ENCODE measurements at regions not wholly inside any gene's neighbourhood (a gene's known extent, or its start where the extent isn't known, plus 50 kb on each side); places are given as distances from the start of the nearest gene placed in this dataset.

GRCh38 chr6:109301418-109301817 lies 80.8 kb downstream of the CD164 start:
- no peak overlapping the region for H3K4me3 ChIP-seq
- 41 to 53% (median 46%) methylated on average over 2 of the region's 2 CpGs for WGBS, 4 donors
- no peak for DNase-seq

GRCh38 chr6:109300874-109301273 lies 81.4 kb downstream of the CD164 start:
- intact Hi-C loops (cut with DNase I): loop anchor here in 2 of 10 donors (5.0 kb wide), 1 partner anchor 81 kb away; the partner anchor contains the start of gene CD164 (in 2 of the 2)
- TF ChIP-seq, protein P1, sequence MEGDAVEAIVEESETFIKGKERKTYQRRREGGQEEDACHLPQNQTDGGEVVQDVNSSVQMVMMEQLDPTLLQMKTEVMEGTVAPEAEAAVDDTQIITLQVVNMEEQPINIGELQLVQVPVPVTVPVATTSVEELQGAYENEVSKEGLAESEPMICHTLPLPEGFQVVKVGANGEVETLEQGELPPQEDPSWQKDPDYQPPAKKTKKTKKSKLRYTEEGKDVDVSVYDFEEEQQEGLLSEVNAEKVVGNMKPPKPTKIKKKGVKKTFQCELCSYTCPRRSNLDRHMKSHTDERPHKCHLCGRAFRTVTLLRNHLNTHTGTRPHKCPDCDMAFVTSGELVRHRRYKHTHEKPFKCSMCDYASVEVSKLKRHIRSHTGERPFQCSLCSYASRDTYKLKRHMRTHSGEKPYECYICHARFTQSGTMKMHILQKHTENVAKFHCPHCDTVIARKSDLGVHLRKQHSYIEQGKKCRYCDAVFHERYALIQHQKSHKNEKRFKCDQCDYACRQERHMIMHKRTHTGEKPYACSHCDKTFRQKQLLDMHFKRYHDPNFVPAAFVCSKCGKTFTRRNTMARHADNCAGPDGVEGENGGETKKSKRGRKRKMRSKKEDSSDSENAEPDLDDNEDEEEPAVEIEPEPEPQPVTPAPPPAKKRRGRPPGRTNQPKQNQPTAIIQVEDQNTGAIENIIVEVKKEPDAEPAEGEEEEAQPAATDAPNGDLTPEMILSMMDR (IDR thresholded peaks at IDR 0.05): no peak
- no peak for TF ChIP-seq POLR2A (IDR thresholded peaks at IDR 0.05)
- Histone ChIP-seq H3K9me3 (no peaks in the 10 kb centered on the region), H3K36me3 (no peaks in the 10 kb centered on the region), H3K4me3 (peak overlapping the region in 2 of 12 donors; percentile 7 to 9), H3K4me1 (peaks cover 0 to 45% (median 21%) of the 10 kb centered on the region in 12 donors), H3K27ac (peak overlapping the region; percentile 34 to 92 (median 80)), H3K27me3 (no peaks in the 10 kb centered on the region)
- DNase-seq (no peak), ATAC-seq (peak in 1 of 4 donors; percentile 43)
- 50 to 77% (median 75%) methylated on average over 1 of the region's 1 CpG for WGBS, 4 donors

More at GRCh38 chr6:109301418-109301817, 80.8 kb downstream of the CD164 start:
- no peak for ATAC-seq
- Histone ChIP-seq H3K27ac (peak overlapping the region; percentile 34 to 92 (median 80)), H3K36me3 (no peaks in the 10 kb centered on the region), H3K27me3 (no peaks in the 10 kb centered on the region), H3K9me3 (no peaks in the 10 kb centered on the region), H3K4me1 (peaks cover 0 to 45% (median 21%) of the 10 kb centered on the region in 12 donors)
- intact Hi-C loops (cut with DNase I): loop anchor here in 2 of 10 donors (5.0 kb wide), 1 partner anchor 81 kb away; the partner anchor contains the start of gene CD164 (in 2 of the 2)
- TF ChIP-seq, protein P1 (IDR thresholded peaks at IDR 0.05): no peak
- TF ChIP-seq POLR2A (IDR thresholded peaks at IDR 0.05): no peak

DNA sequence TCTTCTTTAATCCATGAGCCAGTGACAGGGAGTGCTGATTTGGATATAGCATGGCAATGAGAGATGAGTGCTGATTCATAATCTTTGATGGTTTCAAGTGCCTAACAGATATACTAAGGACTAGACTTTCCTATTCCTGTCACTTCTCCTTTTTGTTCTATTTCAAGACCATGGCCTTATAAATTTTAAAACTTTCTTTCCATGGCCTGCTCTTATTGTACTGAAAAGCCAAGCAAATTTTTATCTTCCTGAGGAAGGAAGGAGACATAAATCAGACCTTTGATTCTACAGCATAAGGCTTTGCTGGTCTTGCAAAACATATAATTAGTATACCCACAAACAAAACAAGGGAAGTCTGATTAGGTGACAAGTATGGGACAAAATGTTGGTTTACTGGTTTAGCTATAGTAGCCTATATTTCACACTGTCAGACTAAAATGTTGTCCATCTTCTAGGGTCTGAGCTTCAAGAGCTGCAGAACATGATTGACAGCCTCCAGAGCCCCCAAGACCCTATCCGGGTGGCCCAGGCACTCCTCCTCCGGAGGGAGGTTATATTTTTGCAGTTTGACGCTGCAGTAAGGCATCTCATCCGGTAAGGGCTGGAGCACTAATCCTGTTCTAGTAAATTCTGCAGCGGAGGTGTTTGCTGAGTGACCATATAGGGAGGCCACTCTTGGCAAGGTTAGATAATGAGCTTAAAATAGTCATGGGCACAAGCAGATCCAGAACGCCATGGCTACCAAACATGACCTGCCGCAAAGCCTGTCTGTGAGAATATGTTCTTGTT lies 82.3 kb downstream of the CD164 start:
- H3K36me3 ChIP-seq: no peaks in the 10 kb centered on the region
- intact Hi-C loops (cut with DNase I): loop anchor here in 2 of 10 donors (5.0 kb wide), 1 partner anchor 82 kb away; the partner anchor contains the start of gene CD164 (in 2 of the 2)
- H3K4me3 ChIP-seq: peak overlapping the region in 1 of 12 donors; percentile 7
- peaks cover 0 to 43% (median 21%) of the 10 kb centered on the region in 12 donors for H3K4me1 ChIP-seq
- DNase-seq (peak in 4 of 5 donors; percentile 46 to 73 (median 63)), ATAC-seq (peak; percentile 95 to 97 (median 96))
- WGBS, 4 donors: 30 to 57% (median 38%) methylated on average over 7 of the region's 7 CpGs
- no peaks in the 10 kb centered on the region for H3K27me3 ChIP-seq
- TF ChIP-seq POLR2A (IDR thresholded peaks at IDR 0.05): no peak
- TF ChIP-seq, protein P1 (IDR thresholded peaks at IDR 0.05): no peak
- no peaks in the 10 kb centered on the region for H3K9me3 ChIP-seq
- H3K27ac ChIP-seq: peak overlapping the region; percentile 34 to 92 (median 80)

GRCh38 chr6:109299265-109299607 lies 83.0 kb downstream of the CD164 start:
- no peak for ATAC-seq
- no peak for TF ChIP-seq POLR2A (IDR thresholded peaks at IDR 0.05)
- TF ChIP-seq, protein P1 (IDR thresholded peaks at IDR 0.05): no peak
- Histone ChIP-seq H3K9me3 (no peaks in the 10 kb centered on the region), H3K36me3 (no peaks in the 10 kb centered on the region), H3K27ac (peak overlapping the region in 11 of 12 donors; percentile 57 to 92 (median 81)), H3K27me3 (no peaks in the 10 kb centered on the region), H3K4me1 (peaks cover 0 to 43% (median 21%) of the 10 kb centered on the region in 12 donors), H3K4me3 (no peak overlapping the region)
- no peak for DNase-seq
- intact Hi-C loops (cut with DNase I): no loop called here
- 53 to 79% (median 65%) methylated on average over 1 of the region's 1 CpG for WGBS, 4 donors

Data from heart left ventricle (tissue), 16 donors.